ENCODE measurements at regions not wholly inside any gene's neighbourhood (a gene's known extent, or its start where the extent isn't known, plus 50 kb on each side); places are given as distances from the start of the nearest gene placed in this dataset.

DNA sequence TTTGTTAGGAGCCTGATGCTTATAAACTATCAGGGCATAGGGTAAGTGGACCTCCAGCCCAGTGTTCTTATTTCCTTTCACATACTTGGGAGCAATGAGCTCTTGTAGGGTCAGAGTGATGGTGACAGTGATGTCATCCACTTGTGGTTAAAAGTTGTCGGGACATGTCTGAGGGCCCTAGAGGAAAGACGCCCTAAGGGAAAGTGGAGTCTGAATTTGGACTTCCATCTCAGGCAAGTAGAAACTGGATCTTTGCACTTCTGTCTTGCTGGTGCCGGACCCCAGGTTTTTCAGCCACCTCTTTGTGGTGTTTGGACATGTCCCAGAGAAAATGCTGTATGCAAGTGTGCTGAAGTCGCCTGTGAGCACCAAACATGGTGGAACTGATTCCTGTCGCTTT lies 900.5 kb downstream of the C6orf118 start:
- H3K9me3 ChIP-seq (replicated peaks) = no peaks in the 10 kb centered on the region
- peaks cover 6% of the 10 kb centered on the region for H3K4me1 ChIP-seq
- no peaks in the 10 kb centered on the region for H3K36me3 ChIP-seq
- TF ChIP-seq, protein P1, sequence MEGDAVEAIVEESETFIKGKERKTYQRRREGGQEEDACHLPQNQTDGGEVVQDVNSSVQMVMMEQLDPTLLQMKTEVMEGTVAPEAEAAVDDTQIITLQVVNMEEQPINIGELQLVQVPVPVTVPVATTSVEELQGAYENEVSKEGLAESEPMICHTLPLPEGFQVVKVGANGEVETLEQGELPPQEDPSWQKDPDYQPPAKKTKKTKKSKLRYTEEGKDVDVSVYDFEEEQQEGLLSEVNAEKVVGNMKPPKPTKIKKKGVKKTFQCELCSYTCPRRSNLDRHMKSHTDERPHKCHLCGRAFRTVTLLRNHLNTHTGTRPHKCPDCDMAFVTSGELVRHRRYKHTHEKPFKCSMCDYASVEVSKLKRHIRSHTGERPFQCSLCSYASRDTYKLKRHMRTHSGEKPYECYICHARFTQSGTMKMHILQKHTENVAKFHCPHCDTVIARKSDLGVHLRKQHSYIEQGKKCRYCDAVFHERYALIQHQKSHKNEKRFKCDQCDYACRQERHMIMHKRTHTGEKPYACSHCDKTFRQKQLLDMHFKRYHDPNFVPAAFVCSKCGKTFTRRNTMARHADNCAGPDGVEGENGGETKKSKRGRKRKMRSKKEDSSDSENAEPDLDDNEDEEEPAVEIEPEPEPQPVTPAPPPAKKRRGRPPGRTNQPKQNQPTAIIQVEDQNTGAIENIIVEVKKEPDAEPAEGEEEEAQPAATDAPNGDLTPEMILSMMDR (IDR thresholded peaks at IDR 0.05; ENCODE audit: borderline replicate concordance) = no peak
- H3K4me3 ChIP-seq = no peak overlapping the region
- intact Hi-C loops (cut with micrococcal nuclease) = no loop called here
- DNase-seq = no peak
- no peaks in the 10 kb centered on the region for H3K27me3 ChIP-seq (ENCODE audit: low read depth)
- H3K27ac ChIP-seq (replicated peaks) = peak overlapping the region; percentile 13

DNA sequence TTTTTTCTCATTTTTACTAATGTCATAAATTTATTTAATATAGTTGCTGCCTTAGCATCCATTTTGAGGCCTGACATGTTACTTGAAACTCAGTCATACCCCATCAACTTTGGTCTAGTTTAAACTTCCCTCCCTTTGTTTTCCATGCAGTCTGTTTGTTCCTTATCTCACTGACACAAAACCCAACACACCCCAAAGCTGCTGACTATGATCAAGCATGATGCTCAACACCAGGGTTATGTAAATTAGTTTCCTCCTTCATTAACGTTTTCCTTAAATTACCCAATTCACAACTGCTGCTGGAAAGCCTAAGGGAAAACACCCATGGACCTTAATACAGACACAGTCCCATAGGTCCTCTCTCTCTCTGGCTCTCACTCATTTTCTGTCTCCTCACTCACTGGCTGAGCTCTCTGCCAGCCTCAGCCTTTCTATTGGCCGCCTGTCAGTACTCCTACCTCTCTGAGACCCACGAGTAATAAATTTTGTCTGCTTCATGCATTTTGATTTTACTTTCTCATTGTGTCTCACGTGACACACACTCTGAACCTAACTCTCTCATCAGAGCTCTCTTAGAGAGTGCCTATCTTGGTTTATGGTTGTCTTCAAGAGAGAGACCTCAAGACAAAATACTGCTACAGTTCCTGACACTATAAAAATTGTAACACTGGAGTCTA lies 904.5 kb downstream of the C6orf118 start:
- peaks cover 6% of the 10 kb centered on the region for H3K4me1 ChIP-seq

DNA sequence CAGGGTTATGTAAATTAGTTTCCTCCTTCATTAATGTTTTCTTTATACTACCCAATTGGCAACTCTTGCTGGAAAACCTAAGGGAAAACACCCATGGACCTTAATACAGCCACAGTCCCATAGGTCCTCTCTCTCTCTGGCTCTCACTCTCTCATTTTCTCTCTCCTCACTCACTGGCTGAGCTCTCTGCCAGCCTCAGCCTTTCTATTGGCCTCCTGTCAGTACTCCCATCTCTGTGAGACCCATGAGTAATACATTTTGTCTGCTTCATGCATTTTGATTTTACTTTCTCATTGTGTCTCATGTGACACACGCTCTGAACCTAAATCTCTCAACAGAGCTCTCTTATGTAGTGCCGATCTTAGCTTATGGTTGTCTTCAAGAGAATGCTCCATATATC lies 907.5 kb downstream of the C6orf118 start:
- no peaks in the 10 kb centered on the region for H3K36me3 ChIP-seq
- TF ChIP-seq, protein P1 (IDR thresholded peaks at IDR 0.05; ENCODE audit: borderline replicate concordance) = no peak
- peaks cover 8% of the 10 kb centered on the region for H3K4me1 ChIP-seq
- no peak overlapping the region for H3K4me3 ChIP-seq
- intact Hi-C loops (cut with micrococcal nuclease) = no loop called here
- no peaks in the 10 kb centered on the region for H3K9me3 ChIP-seq (replicated peaks)
- no peak for DNase-seq
- no peaks in the 10 kb centered on the region for H3K27me3 ChIP-seq (ENCODE audit: low read depth)
- no peak overlapping the region for H3K27ac ChIP-seq (replicated peaks)

More for the DNA sequence above, 904.5 kb downstream of the C6orf118 start:
- Histone ChIP-seq H3K36me3 (no peaks in the 10 kb centered on the region), H3K9me3 (replicated peaks) (no peaks in the 10 kb centered on the region), H3K27me3 (ENCODE audit: low read depth) (no peaks in the 10 kb centered on the region), H3K4me3 (no peak overlapping the region), H3K27ac (replicated peaks) (no peak overlapping the region)
- TF ChIP-seq, protein P1 (IDR thresholded peaks at IDR 0.05; ENCODE audit: borderline replicate concordance) = no peak
- no peak for DNase-seq
- intact Hi-C loops (cut with micrococcal nuclease) = no loop called here

DNA sequence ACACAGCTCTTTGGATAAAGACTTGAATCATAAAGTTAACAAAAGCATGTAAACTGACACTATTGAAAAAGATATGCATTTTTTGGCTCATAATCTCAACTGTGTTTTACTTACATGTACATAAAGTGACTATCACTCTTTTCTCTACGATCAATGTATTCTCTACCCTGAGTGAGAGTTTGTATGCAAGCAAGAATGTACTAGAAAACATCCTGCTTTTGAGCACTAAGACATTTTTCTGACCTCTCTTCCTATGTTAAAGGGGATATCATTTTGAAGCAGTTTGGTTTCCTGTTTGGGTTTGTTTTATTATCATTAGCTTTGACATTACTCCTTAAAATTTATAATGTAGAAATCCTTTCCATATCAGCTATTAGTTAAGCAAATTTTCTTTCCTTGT lies 910.8 kb downstream of the C6orf118 start:
- Histone ChIP-seq H3K27me3 (ENCODE audit: low read depth) (no peaks in the 10 kb centered on the region), H3K9me3 (replicated peaks) (no peaks in the 10 kb centered on the region), H3K4me3 (peak overlapping the region; percentile 15), H3K4me1 (peaks cover 9% of the 10 kb centered on the region), H3K36me3 (no peaks in the 10 kb centered on the region), H3K27ac (replicated peaks) (peak overlapping the region; percentile 4)
- no peak for DNase-seq
- intact Hi-C loops (cut with micrococcal nuclease) = no loop called here
- TF ChIP-seq, protein P1 (IDR thresholded peaks at IDR 0.05; ENCODE audit: borderline replicate concordance) = no peak

DNA sequence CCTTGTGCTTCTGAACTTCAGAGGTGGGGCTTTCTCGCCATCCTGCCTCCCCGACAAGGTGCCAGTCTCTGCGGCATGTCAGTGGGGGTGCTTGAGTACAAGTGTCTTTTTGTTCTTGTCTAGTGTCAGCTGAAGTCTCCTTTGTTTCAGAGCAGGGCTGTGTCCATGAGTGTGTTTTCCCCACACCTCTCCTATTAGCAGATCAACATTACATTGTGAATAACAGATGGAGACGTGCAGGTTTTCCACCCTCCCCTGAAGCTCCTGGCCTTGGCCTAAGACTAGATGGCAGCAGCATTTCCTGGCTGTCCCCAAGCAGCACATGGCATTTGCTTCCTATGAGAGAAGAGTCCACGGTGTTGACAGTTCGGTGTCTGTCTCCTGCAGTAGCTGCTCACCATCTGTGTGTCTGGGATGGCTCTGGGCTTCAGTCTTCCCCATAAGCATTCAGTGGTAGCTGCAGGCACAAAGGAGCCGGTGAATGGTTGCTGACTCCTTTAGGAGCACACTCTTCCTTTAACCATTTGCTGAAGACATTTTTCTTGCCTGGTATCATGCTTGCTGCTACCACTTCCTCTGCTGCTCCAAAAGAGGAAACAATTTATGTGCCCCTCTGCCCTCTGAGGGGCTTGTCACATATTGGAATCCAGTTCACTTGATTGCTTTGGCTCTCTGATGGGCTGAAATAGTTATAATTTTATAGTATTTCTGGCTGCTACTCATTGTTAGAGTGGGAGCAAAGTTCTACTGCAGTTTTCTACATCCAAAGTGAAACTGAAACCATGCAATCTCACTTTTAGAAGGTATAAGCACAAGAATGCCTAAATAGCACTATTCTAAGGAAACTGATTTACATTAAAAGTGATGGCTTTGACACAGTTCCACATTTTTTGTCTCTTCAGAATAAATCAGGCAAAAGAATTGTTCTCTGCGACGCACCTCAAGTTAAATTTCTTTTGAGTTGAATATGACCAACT lies 913.0 kb downstream of the C6orf118 start:
- H3K4me3 ChIP-seq = peak overlapping the region; percentile 56
- TF ChIP-seq, protein P1 (IDR thresholded peaks at IDR 0.05; ENCODE audit: borderline replicate concordance) = no peak
- H3K27ac ChIP-seq (replicated peaks) = peak overlapping the region; percentile 71
- no peaks in the 10 kb centered on the region for H3K9me3 ChIP-seq (replicated peaks)
- peaks cover 9% of the 10 kb centered on the region for H3K4me1 ChIP-seq
- no peaks in the 10 kb centered on the region for H3K27me3 ChIP-seq (ENCODE audit: low read depth)
- H3K36me3 ChIP-seq = no peaks in the 10 kb centered on the region
- no peak for DNase-seq
- intact Hi-C loops (cut with micrococcal nuclease) = no loop called here

Data from left ventricle myocardium inferior (tissue), 1 donor.